HL-60 (cell line): ENCODE measurements at regions not wholly inside any gene's neighbourhood (a gene's known extent, or its start where the extent isn't known, plus 50 kb on each side); places are given as distances from the start of the nearest gene placed in this dataset.

Experiments
- CTCF ChIP-seq: IDR thresholded peaks from one replicate; pipeline ENCODE4 v1.5.1; 2011; ENCODE audit warnings: low read length, control low read depth, inconsistent platforms; ENCODE audit not compliant: insufficient read depth
- POLR2AphosphoS5 ChIP-seq: IDR thresholded peaks from 2 replicates; pipeline ENCODE4 v1.6.1; 2012; ENCODE audit warnings: low read depth

GRCh38 chr3:73772076-73772886, 147.5 kb upstream of the PDZRN3 start:
- TF ChIP-seq POLR2AphosphoS5 (no peak), CTCF (no peak)
